ENCODE measurements at regions not wholly inside any gene's neighbourhood (a gene's known extent, or its start where the extent isn't known, plus 50 kb on each side); places are given as distances from the start of the nearest gene placed in this dataset.

GRCh38 chr10:125605167-125605566 is 77.8 kb downstream of the TEX36 start:
- TF ChIP-seq, protein P1, sequence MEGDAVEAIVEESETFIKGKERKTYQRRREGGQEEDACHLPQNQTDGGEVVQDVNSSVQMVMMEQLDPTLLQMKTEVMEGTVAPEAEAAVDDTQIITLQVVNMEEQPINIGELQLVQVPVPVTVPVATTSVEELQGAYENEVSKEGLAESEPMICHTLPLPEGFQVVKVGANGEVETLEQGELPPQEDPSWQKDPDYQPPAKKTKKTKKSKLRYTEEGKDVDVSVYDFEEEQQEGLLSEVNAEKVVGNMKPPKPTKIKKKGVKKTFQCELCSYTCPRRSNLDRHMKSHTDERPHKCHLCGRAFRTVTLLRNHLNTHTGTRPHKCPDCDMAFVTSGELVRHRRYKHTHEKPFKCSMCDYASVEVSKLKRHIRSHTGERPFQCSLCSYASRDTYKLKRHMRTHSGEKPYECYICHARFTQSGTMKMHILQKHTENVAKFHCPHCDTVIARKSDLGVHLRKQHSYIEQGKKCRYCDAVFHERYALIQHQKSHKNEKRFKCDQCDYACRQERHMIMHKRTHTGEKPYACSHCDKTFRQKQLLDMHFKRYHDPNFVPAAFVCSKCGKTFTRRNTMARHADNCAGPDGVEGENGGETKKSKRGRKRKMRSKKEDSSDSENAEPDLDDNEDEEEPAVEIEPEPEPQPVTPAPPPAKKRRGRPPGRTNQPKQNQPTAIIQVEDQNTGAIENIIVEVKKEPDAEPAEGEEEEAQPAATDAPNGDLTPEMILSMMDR (IDR thresholded peaks at IDR 0.05; ENCODE audit: partially characterized antibody, unreplicated experiment), result no peak
- H3K4me3 Mint-ChIP-seq (ENCODE audit: unreplicated experiment), result no peak overlapping the region
- no peak for DNase-seq
- H3K36me3 Mint-ChIP-seq (ENCODE audit: unreplicated experiment), result peaks cover 4% of the 10 kb centered on the region
- no peaks in the 10 kb centered on the region for H3K4me1 Mint-ChIP-seq (ENCODE audit: low read depth, unreplicated experiment)
- H3K9me3 Mint-ChIP-seq (ENCODE audit: unreplicated experiment), result no peaks in the 10 kb centered on the region
- peaks cover 2% of the 10 kb centered on the region for H3K27me3 Mint-ChIP-seq (ENCODE audit: unreplicated experiment)
- H3K27ac Mint-ChIP-seq (ENCODE audit: unreplicated experiment), result no peak overlapping the region

DNA sequence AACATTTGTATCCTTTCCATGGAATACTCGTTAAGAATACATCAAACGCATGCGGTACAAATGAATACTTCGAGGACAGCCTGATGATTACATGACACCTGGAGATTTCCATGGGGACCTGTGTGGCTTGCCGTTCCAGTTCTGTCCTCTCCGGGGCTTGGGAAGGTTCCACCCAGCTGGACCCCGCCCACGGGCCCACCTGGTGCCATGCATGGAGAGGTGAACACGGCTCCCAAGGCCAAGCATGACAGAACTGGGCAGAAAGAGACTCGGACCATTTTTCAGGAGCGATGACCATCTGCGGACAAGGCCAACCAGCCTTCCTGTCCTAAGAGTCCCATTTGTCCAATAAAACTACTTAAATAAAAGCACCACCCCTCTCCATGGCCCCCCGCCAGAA is 80.1 kb downstream of the TEX36 start:
- TF ChIP-seq, protein P1 (IDR thresholded peaks at IDR 0.05; ENCODE audit: partially characterized antibody, unreplicated experiment), result no peak
- H3K4me1 Mint-ChIP-seq (ENCODE audit: low read depth, unreplicated experiment), result no peaks in the 10 kb centered on the region
- H3K4me3 Mint-ChIP-seq (ENCODE audit: unreplicated experiment), result no peak overlapping the region
- H3K9me3 Mint-ChIP-seq (ENCODE audit: unreplicated experiment), result no peaks in the 10 kb centered on the region
- H3K27ac Mint-ChIP-seq (ENCODE audit: unreplicated experiment), result no peak overlapping the region
- peaks cover 5% of the 10 kb centered on the region for H3K27me3 Mint-ChIP-seq (ENCODE audit: unreplicated experiment)
- H3K36me3 Mint-ChIP-seq (ENCODE audit: unreplicated experiment), result peaks cover 4% of the 10 kb centered on the region
- DNase-seq, result no peak

DNA sequence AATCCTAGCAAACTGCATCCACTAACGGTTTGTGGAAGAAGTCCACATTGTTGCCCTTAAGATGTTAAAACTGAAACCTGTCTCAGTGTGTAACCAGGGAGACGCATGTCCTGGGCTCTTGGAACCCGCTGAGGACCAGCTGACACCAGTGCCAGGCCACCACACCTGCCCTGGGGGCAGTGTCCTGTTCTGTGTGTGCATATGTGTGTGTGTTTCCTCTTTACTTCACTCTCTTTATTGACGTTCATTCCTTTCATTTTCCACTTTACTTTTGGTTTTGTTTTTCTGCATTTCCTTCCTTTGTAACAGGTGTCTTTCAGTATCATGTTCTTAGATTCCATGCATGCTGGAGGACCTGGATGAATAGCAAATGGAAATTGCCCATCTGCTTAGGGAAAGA is 83.8 kb downstream of the TEX36 start:
- peaks cover 15% of the 10 kb centered on the region for H3K36me3 Mint-ChIP-seq (ENCODE audit: unreplicated experiment)
- H3K9me3 Mint-ChIP-seq (ENCODE audit: unreplicated experiment), result no peaks in the 10 kb centered on the region
- no peaks in the 10 kb centered on the region for H3K4me1 Mint-ChIP-seq (ENCODE audit: low read depth, unreplicated experiment)
- TF ChIP-seq, protein P1 (IDR thresholded peaks at IDR 0.05; ENCODE audit: partially characterized antibody, unreplicated experiment), result no peak
- no peak overlapping the region for H3K27ac Mint-ChIP-seq (ENCODE audit: unreplicated experiment)
- no peak overlapping the region for H3K4me3 Mint-ChIP-seq (ENCODE audit: unreplicated experiment)
- peaks cover 2% of the 10 kb centered on the region for H3K27me3 Mint-ChIP-seq (ENCODE audit: unreplicated experiment)
- DNase-seq, result no peak

DNA sequence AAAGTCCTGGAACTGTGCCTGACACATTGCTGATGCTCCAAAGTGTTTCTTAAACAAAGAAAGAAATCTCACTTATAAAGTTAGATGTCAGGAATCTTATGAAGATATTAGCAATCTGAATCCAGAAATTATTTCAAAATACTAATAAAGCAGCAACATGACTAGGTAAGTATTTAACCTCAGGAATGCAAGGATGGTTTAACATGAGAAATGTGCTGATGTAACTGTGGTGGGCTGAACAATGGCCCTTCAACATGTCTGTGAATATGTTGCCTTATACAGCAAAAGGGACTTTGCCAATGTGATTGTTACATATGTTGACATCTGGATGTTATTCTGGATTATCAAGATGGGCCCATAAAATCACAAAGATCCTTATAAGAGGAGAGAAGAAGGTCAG is 87.1 kb downstream of the TEX36 start:
- Mint-ChIP-seq H3K27me3 (ENCODE audit: unreplicated experiment) (peaks cover 2% of the 10 kb centered on the region), H3K9me3 (ENCODE audit: unreplicated experiment) (no peaks in the 10 kb centered on the region), H3K27ac (ENCODE audit: unreplicated experiment) (no peak overlapping the region), H3K4me3 (ENCODE audit: unreplicated experiment) (no peak overlapping the region), H3K4me1 (ENCODE audit: low read depth, unreplicated experiment) (no peaks in the 10 kb centered on the region), H3K36me3 (ENCODE audit: unreplicated experiment) (peaks cover 11% of the 10 kb centered on the region)
- TF ChIP-seq, protein P1 (IDR thresholded peaks at IDR 0.05; ENCODE audit: partially characterized antibody, unreplicated experiment), result no peak
- DNase-seq, result no peak

DNA sequence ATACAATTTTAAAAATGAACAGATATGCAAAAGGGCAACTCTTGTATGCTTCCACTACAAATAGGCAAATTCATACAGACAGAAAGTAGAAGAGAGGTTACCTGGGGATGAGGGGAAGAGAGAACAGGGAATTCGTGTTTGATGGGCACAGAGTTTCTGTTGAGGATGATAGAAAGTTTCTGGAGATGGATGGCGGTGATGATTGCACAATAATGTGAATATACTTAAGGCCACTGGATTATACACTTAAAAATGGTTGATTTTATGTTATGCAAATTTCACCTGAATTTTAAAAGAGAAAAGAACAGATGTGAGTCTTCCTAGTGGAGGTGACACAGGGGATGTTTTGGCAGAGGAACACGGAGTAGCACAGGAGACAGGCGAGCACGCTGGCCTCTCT is 89.3 kb downstream of the TEX36 start:
- H3K27ac Mint-ChIP-seq (ENCODE audit: unreplicated experiment), result no peak overlapping the region
- H3K9me3 Mint-ChIP-seq (ENCODE audit: unreplicated experiment), result no peaks in the 10 kb centered on the region
- TF ChIP-seq, protein P1 (IDR thresholded peaks at IDR 0.05; ENCODE audit: partially characterized antibody, unreplicated experiment), result no peak
- peaks cover 11% of the 10 kb centered on the region for H3K36me3 Mint-ChIP-seq (ENCODE audit: unreplicated experiment)
- no peak overlapping the region for H3K4me3 Mint-ChIP-seq (ENCODE audit: unreplicated experiment)
- peaks cover 2% of the 10 kb centered on the region for H3K27me3 Mint-ChIP-seq (ENCODE audit: unreplicated experiment)
- no peaks in the 10 kb centered on the region for H3K4me1 Mint-ChIP-seq (ENCODE audit: low read depth, unreplicated experiment)
- DNase-seq, result no peak

All from glutamatergic neuron (in vitro differentiated cells).